MG63 (cell line): ENCODE measurements at regions not wholly inside any gene's neighbourhood (a gene's known extent, or its start where the extent isn't known, plus 50 kb on each side); places are given as distances from the start of the nearest gene placed in this dataset.

ENCODE experiments used
- DNase-seq: peaks from one replicate; pipeline ENCODE4 v3.0.0-alpha.2; 2020
- H3K27me3 ChIP-seq: fragments of 250-450 bp; sonication (Bioruptor Pico); 2 replicates; pipeline ENCODE4 v1.5.1; 2020; ENCODE audit warnings: mild to moderate bottlenecking, moderate library complexity
- H3K36me3 ChIP-seq: fragments of 250-450 bp; sonication (Bioruptor Pico); 2 replicates; pipeline ENCODE4 v1.5.1; 2020; ENCODE audit warnings: mild to moderate bottlenecking, moderate library complexity
- H3K4me3 ChIP-seq: fragments of 250-450 bp; sonication (Bioruptor Pico); 2 replicates; pipeline ENCODE4 v1.5.1; 2020; ENCODE audit warnings: mild to moderate bottlenecking, moderate library complexity
- H3K9me3 ChIP-seq: fragments of 250-450 bp; sonication (Bioruptor Pico); 2 replicates; pipeline ENCODE4 v1.5.1; 2020; ENCODE audit warnings: mild to moderate bottlenecking, moderate library complexity

DNA sequence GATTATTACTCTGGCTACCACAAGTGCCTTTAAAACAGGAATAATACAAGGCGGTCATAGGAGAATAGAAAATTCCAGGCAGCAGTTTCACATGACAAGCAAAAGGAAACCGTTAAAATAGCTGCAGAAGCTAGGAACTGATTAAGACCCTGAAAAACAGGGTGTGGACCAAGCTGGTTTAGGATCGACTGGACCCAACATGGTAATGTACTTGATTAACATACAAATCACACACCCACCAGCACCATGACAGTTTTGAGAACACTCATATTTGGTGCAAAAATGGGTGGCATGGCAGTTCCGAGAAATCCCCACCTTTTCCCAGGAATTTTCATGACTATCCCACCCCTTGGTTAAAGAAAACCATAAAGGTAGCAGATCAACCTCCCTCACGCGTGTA lies 51.9 kb upstream of the TMEM163 start:
- Histone ChIP-seq H3K36me3 (no peaks in the 10 kb centered on the region), H3K27me3 (no peaks in the 10 kb centered on the region), H3K4me3 (no peak overlapping the region), H3K9me3 (no peaks in the 10 kb centered on the region)
- DNase-seq, result no peak

DNA sequence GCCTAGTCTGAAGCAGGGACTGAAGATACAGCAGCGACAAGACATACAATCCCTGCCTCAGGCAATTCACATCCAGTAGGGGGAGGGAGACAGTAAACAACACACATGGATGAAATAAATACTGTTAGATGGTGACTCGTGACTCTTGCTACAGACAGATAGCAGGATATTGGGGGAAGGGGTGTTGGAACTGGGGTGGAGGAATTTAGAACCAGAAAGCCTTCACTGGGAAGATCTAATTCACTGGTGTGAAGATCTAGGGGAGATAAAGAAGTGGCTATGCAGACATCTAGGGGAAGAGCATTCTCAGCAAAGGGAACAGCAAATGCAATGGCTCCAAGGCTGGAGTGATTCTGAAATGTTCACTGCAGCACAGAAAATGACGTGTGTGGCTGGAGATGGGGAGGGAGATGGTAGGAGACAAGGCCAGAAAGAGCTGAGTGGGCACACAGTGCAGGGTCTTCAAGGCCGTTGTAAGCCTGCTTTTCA lies 52.6 kb upstream of the TMEM163 start:
- Histone ChIP-seq H3K27me3 (no peaks in the 10 kb centered on the region), H3K36me3 (no peaks in the 10 kb centered on the region), H3K4me3 (no peak overlapping the region), H3K9me3 (no peaks in the 10 kb centered on the region)
- DNase-seq, result no peak

DNA sequence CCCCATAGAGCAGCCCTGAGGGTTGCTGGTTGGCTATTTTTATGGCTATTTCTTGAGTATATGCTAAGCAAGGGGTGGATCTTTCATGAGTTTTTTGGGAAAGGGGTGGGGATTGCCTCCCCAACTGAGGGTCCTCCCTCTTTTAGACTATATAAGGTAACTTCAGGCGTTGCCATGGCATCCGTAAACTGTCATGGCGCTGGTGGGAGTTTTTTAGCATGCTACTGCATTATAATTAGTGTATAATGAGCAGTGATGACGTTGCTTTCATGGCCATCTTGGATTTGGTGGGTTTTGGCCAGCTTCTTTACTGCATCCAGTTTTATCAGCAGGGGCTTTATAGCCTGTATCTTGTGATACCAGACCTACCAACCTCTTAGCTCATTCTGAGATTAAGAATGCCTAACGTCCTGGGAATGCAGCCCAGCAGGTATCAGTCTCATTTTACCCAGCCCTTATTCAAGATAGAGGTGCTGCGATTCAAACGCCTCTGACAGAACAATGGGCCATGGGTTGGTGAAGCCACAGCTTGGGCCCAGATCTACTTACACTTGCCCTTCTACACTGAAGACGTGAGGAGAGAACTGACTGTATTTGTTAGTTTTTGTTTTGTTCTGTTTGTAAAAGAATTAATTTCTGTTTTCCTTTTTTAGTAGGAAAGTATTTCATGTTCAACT lies 53.8 kb upstream of the TMEM163 start:
- Histone ChIP-seq H3K9me3 (no peaks in the 10 kb centered on the region), H3K4me3 (no peak overlapping the region), H3K36me3 (no peaks in the 10 kb centered on the region), H3K27me3 (no peaks in the 10 kb centered on the region)
- no peak for DNase-seq

DNA sequence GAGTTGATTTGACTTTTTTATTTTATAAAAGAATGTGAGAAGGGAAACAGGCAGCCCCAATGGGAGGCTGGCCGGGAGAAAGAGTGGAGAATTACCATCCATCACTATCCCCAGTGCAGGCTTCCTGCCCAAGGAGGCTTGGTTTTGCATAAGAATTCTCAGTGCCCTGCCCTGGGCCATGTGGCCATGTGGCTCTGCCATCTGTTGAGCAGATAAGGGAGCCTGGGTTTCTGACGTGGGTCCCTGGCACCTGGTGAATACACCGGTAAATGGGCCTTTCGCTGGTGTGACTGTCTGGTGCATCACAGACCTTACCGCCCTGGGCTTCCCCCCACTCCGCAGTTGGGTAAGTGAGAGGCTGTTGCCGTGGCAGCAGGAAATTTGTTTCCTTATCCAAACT lies 54.5 kb upstream of the TMEM163 start:
- no peaks in the 10 kb centered on the region for H3K9me3 ChIP-seq
- H3K27me3 ChIP-seq, result no peaks in the 10 kb centered on the region
- no peak overlapping the region for H3K4me3 ChIP-seq
- no peaks in the 10 kb centered on the region for H3K36me3 ChIP-seq
- no peak for DNase-seq

DNA sequence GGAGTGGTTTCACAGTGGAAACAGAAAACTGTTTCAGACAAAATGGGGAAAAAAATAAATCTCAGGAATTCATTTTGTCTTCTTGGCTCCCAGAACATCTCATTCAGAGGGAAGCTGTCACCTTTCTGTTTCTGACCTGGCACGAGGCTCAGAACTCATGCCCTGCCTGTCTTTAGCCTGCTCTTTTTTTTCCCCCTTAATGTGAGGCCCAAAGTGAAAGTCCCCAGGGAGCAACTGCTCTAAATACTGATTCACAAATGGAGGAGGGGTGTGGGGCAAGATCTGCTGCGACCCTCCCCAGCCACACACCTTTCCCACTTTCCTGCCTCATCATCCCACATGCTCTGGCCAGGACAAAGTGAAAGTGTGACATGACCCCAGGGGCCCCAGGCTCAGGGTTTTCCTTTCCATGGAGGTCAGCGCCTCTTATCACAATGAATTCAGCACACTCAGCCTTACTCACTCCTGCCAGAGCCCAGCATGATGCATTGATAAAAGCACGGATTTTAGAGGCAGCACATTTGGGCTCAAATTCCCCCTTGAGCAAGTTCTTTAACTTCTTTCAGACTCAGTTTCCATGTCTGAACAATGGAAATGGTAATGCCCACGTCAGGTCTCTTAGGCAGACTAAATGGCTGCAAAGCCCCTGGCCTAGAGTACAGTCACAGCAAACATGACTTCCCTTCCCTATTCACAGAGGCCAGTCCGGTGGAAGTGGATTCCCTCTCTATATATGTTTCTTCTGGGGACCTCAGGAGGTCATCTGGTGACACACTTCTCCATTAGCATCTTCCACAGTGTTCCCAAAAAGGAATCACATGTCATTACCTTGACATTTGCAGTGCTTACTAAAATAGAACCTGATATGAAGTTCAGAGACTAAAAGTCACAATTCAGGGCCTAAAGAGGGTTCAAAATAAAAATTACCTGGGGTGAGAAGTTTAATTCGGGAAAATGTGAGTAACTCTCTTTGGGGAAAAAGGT lies 55.3 kb upstream of the TMEM163 start:
- Histone ChIP-seq H3K36me3 (no peaks in the 10 kb centered on the region), H3K4me3 (no peak overlapping the region), H3K9me3 (no peaks in the 10 kb centered on the region), H3K27me3 (no peaks in the 10 kb centered on the region)
- no peak for DNase-seq

DNA sequence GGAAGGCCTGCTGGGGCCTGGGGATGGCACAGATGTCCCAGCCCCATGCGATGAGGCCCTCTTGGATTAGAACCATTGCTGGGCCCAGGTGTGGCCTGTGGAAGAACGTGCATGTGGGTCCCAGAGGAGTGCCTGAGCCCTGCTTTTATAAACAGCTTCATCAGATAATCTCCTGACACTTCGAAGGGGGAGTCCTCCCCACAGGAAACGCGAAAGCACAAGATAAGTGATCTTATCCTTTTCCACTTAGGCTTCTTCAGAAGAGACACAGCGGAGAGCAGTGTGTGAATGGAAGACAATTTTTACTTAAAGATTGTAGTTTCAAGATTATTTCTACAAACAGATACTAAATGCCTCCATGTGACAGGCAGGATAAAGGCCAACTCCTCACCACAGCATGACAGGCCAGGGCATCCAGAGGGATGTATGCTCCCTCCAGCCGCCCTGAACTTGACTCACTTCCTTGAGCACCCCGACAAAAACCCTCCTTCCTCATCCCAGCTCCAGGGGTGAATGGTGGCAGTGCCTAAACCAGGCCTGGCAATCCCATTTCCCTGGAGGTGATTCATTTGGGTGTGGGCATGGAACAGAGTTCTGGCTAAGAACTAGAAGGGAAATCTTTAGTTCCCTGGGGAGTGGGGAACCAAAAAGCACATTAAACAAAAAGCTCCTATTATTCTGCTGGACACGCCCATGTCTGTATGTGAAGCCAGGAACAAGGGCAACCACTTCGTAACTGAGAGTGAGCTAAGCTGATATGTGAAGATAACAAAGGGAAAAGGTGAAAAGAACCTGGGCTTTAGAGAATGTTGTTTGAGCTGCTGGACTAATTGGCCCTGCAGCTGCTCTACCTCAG lies 56.2 kb upstream of the TMEM163 start:
- DNase-seq, result peak; percentile 80
- H3K27me3 ChIP-seq, result no peaks in the 10 kb centered on the region
- no peaks in the 10 kb centered on the region for H3K9me3 ChIP-seq
- no peaks in the 10 kb centered on the region for H3K36me3 ChIP-seq
- H3K4me3 ChIP-seq, result no peak overlapping the region

DNA sequence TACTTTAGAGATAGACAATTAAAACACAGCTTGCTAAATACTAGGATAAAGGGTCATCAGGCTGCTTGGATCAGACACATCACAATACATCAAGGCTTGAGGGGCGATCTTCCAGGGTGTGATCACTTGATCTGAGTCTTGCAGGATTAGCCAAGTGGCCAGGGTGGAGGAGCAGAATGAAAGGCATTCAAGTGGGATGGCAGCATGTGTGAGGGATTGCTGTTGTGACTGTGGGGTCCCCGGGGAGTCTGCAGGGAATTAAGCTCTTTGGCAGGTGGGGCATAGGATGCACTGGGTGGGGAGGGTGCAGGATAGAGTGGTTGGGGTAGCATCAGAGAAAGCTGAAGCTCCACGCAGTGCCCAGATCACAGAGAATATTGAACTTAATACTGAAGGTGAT lies 58.0 kb upstream of the TMEM163 start:
- H3K36me3 ChIP-seq, result no peaks in the 10 kb centered on the region
- H3K27me3 ChIP-seq, result no peaks in the 10 kb centered on the region
- no peaks in the 10 kb centered on the region for H3K9me3 ChIP-seq
- H3K4me3 ChIP-seq, result no peak overlapping the region
- no peak for DNase-seq

DNA sequence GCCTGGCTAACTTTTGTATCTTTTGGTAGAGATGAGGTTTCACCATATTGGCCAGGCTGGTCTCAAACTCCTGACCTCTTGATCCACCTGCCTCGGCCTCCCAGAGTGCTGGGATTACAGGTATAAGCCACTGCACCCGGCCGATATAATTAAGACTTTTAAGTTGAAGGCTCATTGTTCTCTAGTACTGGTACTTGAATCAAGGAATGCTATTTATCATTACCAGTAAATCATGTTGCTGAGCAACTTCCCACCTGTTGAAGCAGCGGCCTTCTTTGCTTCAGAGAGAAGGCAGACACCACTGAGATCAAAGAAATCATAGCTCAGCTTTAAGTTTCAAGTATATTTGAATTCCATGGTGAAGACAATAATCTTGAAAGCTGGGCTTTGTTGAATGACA lies 58.8 kb upstream of the TMEM163 start:
- Histone ChIP-seq H3K36me3 (no peaks in the 10 kb centered on the region), H3K4me3 (no peak overlapping the region), H3K27me3 (no peaks in the 10 kb centered on the region), H3K9me3 (no peaks in the 10 kb centered on the region)
- no peak for DNase-seq

DNA sequence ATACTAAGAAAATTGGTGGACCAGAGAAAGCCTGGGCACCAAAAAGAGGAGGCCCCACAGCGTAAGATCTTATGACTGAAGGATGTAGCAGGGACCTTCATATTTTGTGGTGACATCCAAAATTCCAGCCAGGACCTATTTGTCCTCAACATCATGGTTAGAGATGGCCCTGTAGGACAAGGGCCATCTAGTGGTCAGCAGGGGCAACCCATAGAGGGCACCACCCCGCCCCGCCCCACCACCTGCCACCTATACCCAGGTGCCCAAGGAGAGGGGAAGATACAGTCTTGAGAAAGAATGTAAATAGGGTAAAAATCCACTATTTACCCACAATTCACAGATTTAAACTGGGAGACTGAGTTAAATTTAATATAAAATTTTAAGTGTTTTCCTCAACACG lies 59.6 kb upstream of the TMEM163 start:
- Histone ChIP-seq H3K9me3 (no peaks in the 10 kb centered on the region), H3K4me3 (no peak overlapping the region), H3K36me3 (no peaks in the 10 kb centered on the region), H3K27me3 (no peaks in the 10 kb centered on the region)
- DNase-seq, result no peak

DNA sequence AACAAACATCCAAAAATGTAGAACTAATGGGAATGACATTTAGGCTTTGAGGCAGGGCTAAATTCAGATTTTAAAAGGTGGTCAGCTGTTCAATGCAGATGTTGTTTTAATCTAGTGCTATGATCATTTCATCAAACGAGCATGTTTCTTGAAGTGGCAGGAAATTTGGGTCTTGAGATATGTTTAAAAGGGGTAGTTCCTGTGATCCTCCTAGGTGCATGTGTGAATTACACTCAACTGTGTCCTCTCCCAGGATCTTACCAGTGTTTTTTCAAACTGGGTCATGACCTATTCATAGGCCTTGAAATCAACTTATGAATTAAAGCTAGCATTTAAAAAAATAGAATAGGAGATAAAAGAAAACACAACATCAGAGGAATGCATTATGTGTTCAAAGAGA lies 57.4 kb upstream of the ACMSD start:
- H3K4me3 ChIP-seq, result no peak overlapping the region
- no peaks in the 10 kb centered on the region for H3K27me3 ChIP-seq
- no peak for DNase-seq
- no peaks in the 10 kb centered on the region for H3K36me3 ChIP-seq
- no peaks in the 10 kb centered on the region for H3K9me3 ChIP-seq

DNA sequence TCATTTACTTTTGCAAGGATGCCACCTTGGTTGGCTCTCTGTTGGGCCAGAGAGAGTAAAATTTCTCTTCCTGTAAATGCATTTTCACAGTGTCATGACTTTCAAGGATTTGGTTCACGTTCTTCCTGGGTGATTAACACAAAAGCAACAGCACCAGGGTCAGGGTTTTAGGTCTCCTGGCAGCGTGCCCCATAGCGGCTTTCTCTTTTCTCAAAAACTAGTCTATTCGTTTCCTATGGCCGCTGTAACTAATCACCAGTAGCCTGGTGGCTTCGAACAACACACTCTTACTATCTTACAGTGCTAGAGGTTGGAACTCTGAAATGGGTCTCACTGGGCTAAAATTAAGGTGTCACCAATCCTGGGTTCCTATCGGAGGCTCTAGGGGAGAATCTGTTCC lies 56.3 kb upstream of the ACMSD start:
- H3K9me3 ChIP-seq, result no peaks in the 10 kb centered on the region
- no peaks in the 10 kb centered on the region for H3K27me3 ChIP-seq
- H3K36me3 ChIP-seq, result no peaks in the 10 kb centered on the region
- DNase-seq, result no peak
- no peak overlapping the region for H3K4me3 ChIP-seq

DNA sequence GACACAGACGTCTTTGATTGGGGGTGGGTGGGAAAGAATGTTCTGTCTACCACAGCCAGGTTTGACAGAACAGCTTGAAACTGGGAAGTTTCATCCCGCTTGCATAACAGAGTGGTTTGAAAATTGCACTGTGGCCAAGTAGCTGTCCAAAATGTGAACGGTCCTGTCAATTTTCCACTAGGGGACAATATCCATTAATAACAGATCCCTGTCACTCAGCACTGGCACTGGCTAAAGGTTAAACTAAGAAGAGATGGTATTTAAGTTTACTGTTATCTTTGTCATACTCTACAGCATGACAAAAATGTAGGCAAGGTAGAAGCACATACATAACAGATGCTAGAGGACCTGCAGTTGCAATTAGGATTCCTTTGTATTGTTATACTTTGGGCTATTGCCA lies 55.6 kb upstream of the ACMSD start:
- peak; percentile 7 for DNase-seq
- H3K9me3 ChIP-seq, result no peaks in the 10 kb centered on the region
- no peaks in the 10 kb centered on the region for H3K36me3 ChIP-seq
- no peak overlapping the region for H3K4me3 ChIP-seq
- H3K27me3 ChIP-seq, result no peaks in the 10 kb centered on the region

DNA sequence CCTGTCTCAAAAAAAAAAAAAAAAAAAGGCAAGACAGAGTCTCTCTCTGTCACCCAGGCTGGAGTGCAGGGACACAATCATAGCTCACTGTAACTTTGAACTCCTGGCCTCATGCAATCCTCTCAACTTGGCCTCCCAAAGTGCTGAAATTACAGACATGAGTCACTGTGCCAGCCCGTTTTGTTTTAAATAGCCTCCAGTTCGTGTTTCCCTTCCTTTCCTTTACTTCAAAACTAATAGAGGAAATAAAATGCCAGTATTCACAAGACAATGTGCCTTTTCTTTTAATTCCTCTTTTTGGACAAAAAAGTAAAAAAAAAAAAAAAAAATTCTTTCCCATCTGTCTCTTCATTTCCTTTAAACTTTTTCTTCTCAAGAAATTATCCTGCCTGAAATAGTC lies 54.5 kb upstream of the ACMSD start:
- no peaks in the 10 kb centered on the region for H3K36me3 ChIP-seq
- H3K27me3 ChIP-seq, result no peaks in the 10 kb centered on the region
- DNase-seq, result no peak
- H3K9me3 ChIP-seq, result no peaks in the 10 kb centered on the region
- no peak overlapping the region for H3K4me3 ChIP-seq

DNA sequence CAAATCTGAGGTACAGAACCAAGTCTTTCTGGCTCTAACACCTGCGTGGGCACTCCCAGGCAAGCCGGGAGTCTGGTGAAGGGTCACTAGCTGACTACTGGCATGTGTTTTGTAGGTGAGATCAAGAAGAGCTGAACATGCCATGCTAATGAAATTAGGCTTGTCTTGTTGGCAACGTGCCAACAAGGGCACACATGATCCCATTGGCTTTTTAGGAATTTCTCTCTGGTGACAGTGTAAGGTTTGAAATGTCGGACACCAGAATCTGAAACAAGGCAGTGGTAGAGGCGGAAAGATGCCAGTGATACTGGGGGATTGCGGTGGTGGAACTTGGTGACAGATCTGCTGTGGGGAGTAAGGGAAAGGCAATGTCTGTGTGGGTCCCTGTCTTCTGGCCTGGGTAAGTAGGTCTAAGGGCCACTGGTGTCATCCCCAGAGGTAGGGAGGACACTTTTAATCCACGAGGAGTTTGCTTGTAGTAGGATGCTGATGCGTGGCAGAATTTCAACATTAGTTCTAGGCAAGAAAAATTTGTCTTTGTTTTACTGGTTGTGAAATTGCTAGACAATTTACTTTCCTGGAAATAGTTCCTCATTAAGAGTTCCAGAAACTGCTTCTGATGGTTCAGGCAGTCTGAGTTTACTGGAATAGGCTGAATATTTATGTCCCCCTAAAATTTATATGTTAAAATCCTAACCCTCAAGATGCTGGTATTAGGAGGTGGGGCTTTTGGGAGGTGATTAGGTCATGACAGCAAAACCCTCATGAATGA lies 52.6 kb upstream of the ACMSD start:
- Histone ChIP-seq H3K27me3 (no peaks in the 10 kb centered on the region), H3K36me3 (no peaks in the 10 kb centered on the region), H3K9me3 (no peaks in the 10 kb centered on the region), H3K4me3 (no peak overlapping the region)
- no peak for DNase-seq

DNA sequence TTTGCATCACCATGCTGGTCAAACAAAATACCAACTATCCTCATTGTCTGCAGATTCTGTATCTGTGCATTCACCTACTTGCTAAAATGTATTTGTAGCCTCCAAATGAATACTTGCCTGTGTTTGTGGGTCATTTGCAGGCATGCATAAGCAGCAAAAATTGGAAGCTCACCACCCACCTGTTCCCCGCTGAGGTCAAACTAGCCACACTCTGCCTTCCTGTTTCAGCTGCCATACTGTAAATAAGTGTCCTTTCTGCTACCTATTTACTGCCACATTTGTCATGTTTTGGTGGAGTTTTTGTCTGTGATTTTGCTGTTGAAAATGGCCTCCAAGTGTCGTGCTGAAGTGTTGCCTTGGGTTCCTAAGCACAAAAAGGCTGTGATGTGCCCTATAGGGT lies 50.0 kb upstream of the ACMSD start:
- Histone ChIP-seq H3K27me3 (no peaks in the 10 kb centered on the region), H3K9me3 (no peaks in the 10 kb centered on the region), H3K36me3 (no peaks in the 10 kb centered on the region), H3K4me3 (no peak overlapping the region)
- no peak for DNase-seq
